GM23338 (cell line): ENCODE measurements at regions not wholly inside any gene's neighbourhood (a gene's known extent, or its start where the extent isn't known, plus 50 kb on each side); places are given as distances from the start of the nearest gene placed in this dataset.

ENCODE experiments used
- CREB1 ChIP-seq: fragments of 250-450 bp; sonication (Bioruptor Pico); IDR thresholded peaks from 2 replicates; pipeline ENCODE4 v1.5.0; 2020; ENCODE audit warnings: low read depth, mild to moderate bottlenecking, moderate library complexity
- CTCF ChIP-seq, 2 experiments: fragments of 200-600 bp in 1 of 2; sonication (generic) in 1 of 2; conservative IDR thresholded peaks; 2 replicates each; pipeline versions ENCODE4 v1.5.1 to v1.6.1; 2016 to 2017; ENCODE audit warnings: antibody characterized with exemption in 2 of 2, low read depth in 2 of 2, mild to moderate bottlenecking in 2 of 2, moderate library complexity in 1 of 2
- ETS1 ChIP-seq: IDR thresholded peaks from 2 replicates; pipeline ENCODE4 v1.6.1; 2016; ENCODE audit warnings: antibody characterized with exemption
- EZH2 ChIP-seq: fragments of 200-600 bp; sonication (generic); IDR thresholded peaks from one replicate; pipeline ENCODE4 v1.8.0; 2017; ENCODE audit warnings: antibody characterized with exemption, mild to moderate bottlenecking, low read depth; ENCODE audit not compliant: unreplicated experiment
- EZH2phosphoT487 ChIP-seq: fragments of 200-600 bp; sonication (generic); IDR thresholded peaks from one replicate; pipeline ENCODE4 v1.8.1; 2018; ENCODE audit warnings: antibody characterized with exemption; ENCODE audit not compliant: unreplicated experiment
- JUNB ChIP-seq: IDR thresholded peaks from one replicate; pipeline ENCODE4 v1.6.1; 2016; ENCODE audit warnings: antibody characterized with exemption; ENCODE audit not compliant: unreplicated experiment
- NANOG ChIP-seq: IDR thresholded peaks from 2 replicates; pipeline ENCODE4 v1.6.1; 2016; ENCODE audit warnings: antibody characterized with exemption, borderline replicate concordance
- POLR2AphosphoS5 ChIP-seq: IDR thresholded peaks from 2 replicates; pipeline ENCODE4 v1.6.1; 2016; ENCODE audit warnings: antibody characterized with exemption, low read depth
- REST ChIP-seq: IDR thresholded peaks from one replicate; pipeline ENCODE4 v1.6.1; 2018; ENCODE audit warnings: antibody characterized with exemption; ENCODE audit not compliant: unreplicated experiment
- STAT1 ChIP-seq: IDR thresholded peaks from one replicate; pipeline ENCODE4 v1.6.1; 2016; ENCODE audit warnings: antibody characterized with exemption; ENCODE audit not compliant: unreplicated experiment
- ZNF114 ChIP-seq: fragments of 250-450 bp; sonication (Bioruptor Pico); IDR thresholded peaks from 2 replicates; pipeline ENCODE4 v1.5.0; 2020; ENCODE audit warnings: mild to moderate bottlenecking, moderate library complexity
- ZNF462 ChIP-seq: fragments of 250-450 bp; sonication (Bioruptor Pico); IDR thresholded peaks from 2 replicates; pipeline ENCODE4 v1.5.0; 2020; ENCODE audit warnings: mild to moderate bottlenecking, moderate library complexity

- TF ChIP-seq EZH2phosphoT487: no peak
- no peak for TF ChIP-seq CTCF (conservative IDR thresholded peaks at IDR 0.05; ENCODE audit: low read depth in 2 of 2)
- TF ChIP-seq POLR2AphosphoS5: no peak
- no peak for TF ChIP-seq EZH2
- TF ChIP-seq REST: no peak
- no peak for TF ChIP-seq CREB1 (CRISPR knock-in tag)
- no peak for TF ChIP-seq ETS1
- TF ChIP-seq NANOG: no peak
- TF ChIP-seq ZNF462 (CRISPR knock-in tag): no peak
- TF ChIP-seq JUNB: no peak
- no peak for TF ChIP-seq STAT1
- no peak for TF ChIP-seq ZNF114 (CRISPR knock-in tag)
Observed at GRCh38 chr5:143659599-143660238, 152.2 kb upstream of the HMHB1 start.
